WTC11 (cell line): ENCODE measurements at regions not wholly inside any gene's neighbourhood (a gene's known extent, or its start where the extent isn't known, plus 50 kb on each side); places are given as distances from the start of the nearest gene placed in this dataset.

Experiments used
- ATAC-seq: fragments of 200-7000 bp; cut with Tn5 transposase; 2 replicates; pipeline ENCODE4 v1.10.0; 2021; ENCODE audit warnings: mild to moderate bottlenecking, moderate library complexity
- CTCF ChIA-PET: fragments of 300-600 bp; sonication (Branson Sonifier 250); formaldehyde crosslinking; loops from one replicate; lab custom pipeline; 2021; ENCODE audit warnings: antibody characterized with exemption; lab: Charles Lee
- POLR2A ChIA-PET: fragments of 350-600 bp; sonication (Branson Sonifier 250); formaldehyde crosslinking; loops from one replicate; lab custom pipeline; 2021; ENCODE audit warnings: antibody characterized with exemption; lab: Charles Lee
- DNase-seq: peaks from one replicate; pipeline ENCODE4 v3.0.0; 2021; ENCODE audit warnings: low spot score
- H3K27ac Mint-ChIP-seq: 2 replicates; pipeline ENCODE4 v1.8.0; 2021; ENCODE audit warnings: mixed read lengths
- H3K27me3 Mint-ChIP-seq: 2 replicates; pipeline ENCODE4 v1.8.0; 2021; ENCODE audit warnings: low read depth, mild to moderate bottlenecking, moderate library complexity, mixed read lengths
- H3K36me3 Mint-ChIP-seq: 2 replicates; pipeline ENCODE4 v1.8.0; 2021; ENCODE audit warnings: mixed read lengths
- H3K4me1 Mint-ChIP-seq: 2 replicates; pipeline ENCODE4 v1.8.0; 2022; ENCODE audit warnings: mixed read lengths
- H3K4me3 Mint-ChIP-seq: 2 replicates; pipeline ENCODE4 v1.8.0; 2021; ENCODE audit warnings: mild to moderate bottlenecking, moderate library complexity, mixed read lengths
- H3K9me3 Mint-ChIP-seq: 2 replicates; pipeline ENCODE4 v1.8.0; 2021; ENCODE audit warnings: mixed read lengths
- FOXP1 ChIP-seq: sonication (generic); formaldehyde crosslinking; IDR thresholded peaks from 2 replicates; pipeline ENCODE4 v1.8.0; 2022; ENCODE audit warnings: missing genetic modification reagents, mild to moderate bottlenecking, moderate library complexity, borderline replicate concordance
- JAZF1 ChIP-seq: fragments of 250-450 bp; sonication (Bioruptor Pico); IDR thresholded peaks from 2 replicates; pipeline ENCODE4 v1.9.0; 2021; ENCODE audit warnings: moderate library complexity, mild to moderate bottlenecking, inconsistent platforms
- MAX ChIP-seq: sonication (generic); formaldehyde crosslinking; IDR thresholded peaks from 2 replicates; pipeline ENCODE4 v1.8.0; 2022; ENCODE audit warnings: mild to moderate bottlenecking, missing genetic modification reagents
- MYBL2 ChIP-seq: sonication (generic); formaldehyde crosslinking; IDR thresholded peaks from 2 replicates; pipeline ENCODE4 v1.8.1; 2023; ENCODE audit warnings: mild to moderate bottlenecking, moderate library complexity, missing genetic modification reagents
- NFYB ChIP-seq: sonication (generic); formaldehyde crosslinking; conservative IDR thresholded peaks from 2 replicates; pipeline ENCODE4 v1.8.0; 2022; ENCODE audit warnings: low read depth, missing genetic modification reagents
- NR2C2 ChIP-seq: sonication (generic); formaldehyde crosslinking; IDR thresholded peaks from 2 replicates; pipeline ENCODE4 v1.8.0; 2022; ENCODE audit warnings: mild to moderate bottlenecking, missing genetic modification reagents
- NR3C1 ChIP-seq: sonication (generic); formaldehyde crosslinking; conservative IDR thresholded peaks from 2 replicates; pipeline ENCODE4 v1.8.1; 2023; ENCODE audit warnings: low read depth, mild to moderate bottlenecking, missing genetic modification reagents
- TCF7 ChIP-seq: sonication (generic); formaldehyde crosslinking; IDR thresholded peaks from 2 replicates; pipeline ENCODE4 v1.8.0; 2022; ENCODE audit warnings: mild to moderate bottlenecking, low read depth, missing genetic modification reagents, moderate library complexity
- TP53 ChIP-seq: sonication (generic); formaldehyde crosslinking; IDR thresholded peaks from 2 replicates; pipeline ENCODE4 v1.8.1; 2023; ENCODE audit warnings: mild to moderate bottlenecking, missing genetic modification reagents
- USF2 ChIP-seq: sonication (generic); formaldehyde crosslinking; IDR thresholded peaks from 2 replicates; pipeline ENCODE4 v1.8.1; 2023; ENCODE audit warnings: mild to moderate bottlenecking, missing genetic modification reagents, moderate library complexity
- ZMAT4 ChIP-seq: fragments of 250-450 bp; sonication (Bioruptor Pico); IDR thresholded peaks from 2 replicates; pipeline ENCODE4 v1.9.0; 2021; ENCODE audit warnings: mild to moderate bottlenecking
- ZNF121 ChIP-seq: sonication (generic); formaldehyde crosslinking; IDR thresholded peaks from 2 replicates; pipeline ENCODE4 v1.8.0; 2023; ENCODE audit warnings: missing genetic modification reagents
- ZNF232 ChIP-seq: sonication (generic); formaldehyde crosslinking; IDR thresholded peaks from 2 replicates; pipeline ENCODE4 v1.8.0; 2022; ENCODE audit warnings: mild to moderate bottlenecking, missing genetic modification reagents
- ZNF263 ChIP-seq: sonication (generic); formaldehyde crosslinking; IDR thresholded peaks from 2 replicates; pipeline ENCODE4 v1.8.1; 2022; ENCODE audit warnings: low read depth, mild to moderate bottlenecking, moderate library complexity, missing genetic modification reagents
- ZNF416 ChIP-seq: fragments of 250-450 bp; sonication (Bioruptor Pico); IDR thresholded peaks from 2 replicates; pipeline ENCODE4 v1.9.0; 2021; ENCODE audit warnings: mild to moderate bottlenecking, inconsistent platforms
- TF ChIP-seq, protein P1 (sequence below): sonication (generic); formaldehyde crosslinking; IDR thresholded peaks from 2 replicates; pipeline ENCODE4 v1.8.1; 2023; ENCODE audit warnings: mild to moderate bottlenecking, missing genetic modification reagents
- TF ChIP-seq, protein P2 (sequence below): sonication (generic); formaldehyde crosslinking; IDR thresholded peaks from 2 replicates; pipeline ENCODE4 v1.8.1; 2023; ENCODE audit warnings: mild to moderate bottlenecking, missing genetic modification reagents, borderline replicate concordance
- TF ChIP-seq, protein P3 (sequence below): sonication (generic); formaldehyde crosslinking; IDR thresholded peaks from 2 replicates; pipeline ENCODE4 v1.8.1; 2022; ENCODE audit warnings: missing genetic modification reagents, borderline replicate concordance
- TF ChIP-seq, protein P4 (sequence below): fragments of 200-600 bp; IDR thresholded peaks from 2 replicates; pipeline ENCODE4 v1.8.0; 2022; ENCODE audit warnings: antibody characterized with exemption

GRCh38 chr6:19988555-19988954 lies 151.4 kb downstream of the ID4 start:
- no peak overlapping the region for H3K27ac Mint-ChIP-seq
- TF ChIP-seq ZNF121 (CRISPR knock-in tag) (no peak), ZNF232 (0 out of 2 replicates have a peak, but pooled peaks have one; percentile 65)
- TF ChIP-seq, all 79 proteins: peak for 1

GRCh38 chr6:19991176-19991575 lies 154.0 kb downstream of the ID4 start:
- CTCF ChIA-PET: no interaction called here
- Mint-ChIP-seq H3K4me3 (no peak overlapping the region), H3K36me3 (no peaks in the 10 kb centered on the region)
- TF ChIP-seq, protein P1, sequence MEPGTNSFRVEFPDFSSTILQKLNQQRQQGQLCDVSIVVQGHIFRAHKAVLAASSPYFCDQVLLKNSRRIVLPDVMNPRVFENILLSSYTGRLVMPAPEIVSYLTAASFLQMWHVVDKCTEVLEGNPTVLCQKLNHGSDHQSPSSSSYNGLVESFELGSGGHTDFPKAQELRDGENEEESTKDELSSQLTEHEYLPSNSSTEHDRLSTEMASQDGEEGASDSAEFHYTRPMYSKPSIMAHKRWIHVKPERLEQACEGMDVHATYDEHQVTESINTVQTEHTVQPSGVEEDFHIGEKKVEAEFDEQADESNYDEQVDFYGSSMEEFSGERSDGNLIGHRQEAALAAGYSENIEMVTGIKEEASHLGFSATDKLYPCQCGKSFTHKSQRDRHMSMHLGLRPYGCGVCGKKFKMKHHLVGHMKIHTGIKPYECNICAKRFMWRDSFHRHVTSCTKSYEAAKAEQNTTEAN (CRISPR knock-in tag): no peak
- no peak for TF ChIP-seq FOXP1
- no peak for TF ChIP-seq USF2 (CRISPR knock-in tag)
- TF ChIP-seq JAZF1 (CRISPR knock-in tag): no peak
- TF ChIP-seq, protein P2, sequence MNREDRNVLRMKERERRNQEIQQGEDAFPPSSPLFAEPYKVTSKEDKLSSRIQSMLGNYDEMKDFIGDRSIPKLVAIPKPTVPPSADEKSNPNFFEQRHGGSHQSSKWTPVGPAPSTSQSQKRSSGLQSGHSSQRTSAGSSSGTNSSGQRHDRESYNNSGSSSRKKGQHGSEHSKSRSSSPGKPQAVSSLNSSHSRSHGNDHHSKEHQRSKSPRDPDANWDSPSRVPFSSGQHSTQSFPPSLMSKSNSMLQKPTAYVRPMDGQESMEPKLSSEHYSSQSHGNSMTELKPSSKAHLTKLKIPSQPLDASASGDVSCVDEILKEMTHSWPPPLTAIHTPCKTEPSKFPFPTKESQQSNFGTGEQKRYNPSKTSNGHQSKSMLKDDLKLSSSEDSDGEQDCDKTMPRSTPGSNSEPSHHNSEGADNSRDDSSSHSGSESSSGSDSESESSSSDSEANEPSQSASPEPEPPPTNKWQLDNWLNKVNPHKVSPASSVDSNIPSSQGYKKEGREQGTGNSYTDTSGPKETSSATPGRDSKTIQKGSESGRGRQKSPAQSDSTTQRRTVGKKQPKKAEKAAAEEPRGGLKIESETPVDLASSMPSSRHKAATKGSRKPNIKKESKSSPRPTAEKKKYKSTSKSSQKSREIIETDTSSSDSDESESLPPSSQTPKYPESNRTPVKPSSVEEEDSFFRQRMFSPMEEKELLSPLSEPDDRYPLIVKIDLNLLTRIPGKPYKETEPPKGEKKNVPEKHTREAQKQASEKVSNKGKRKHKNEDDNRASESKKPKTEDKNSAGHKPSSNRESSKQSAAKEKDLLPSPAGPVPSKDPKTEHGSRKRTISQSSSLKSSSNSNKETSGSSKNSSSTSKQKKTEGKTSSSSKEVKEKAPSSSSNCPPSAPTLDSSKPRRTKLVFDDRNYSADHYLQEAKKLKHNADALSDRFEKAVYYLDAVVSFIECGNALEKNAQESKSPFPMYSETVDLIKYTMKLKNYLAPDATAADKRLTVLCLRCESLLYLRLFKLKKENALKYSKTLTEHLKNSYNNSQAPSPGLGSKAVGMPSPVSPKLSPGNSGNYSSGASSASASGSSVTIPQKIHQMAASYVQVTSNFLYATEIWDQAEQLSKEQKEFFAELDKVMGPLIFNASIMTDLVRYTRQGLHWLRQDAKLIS (CRISPR knock-in tag): no peak
- TF ChIP-seq ZMAT4 (CRISPR knock-in tag): no peak
- no peak for TF ChIP-seq ZNF416 (CRISPR knock-in tag)
- TF ChIP-seq NFYB: no peak
- TF ChIP-seq MAX (CRISPR knock-in tag): no peak
- TF ChIP-seq, protein P3, sequence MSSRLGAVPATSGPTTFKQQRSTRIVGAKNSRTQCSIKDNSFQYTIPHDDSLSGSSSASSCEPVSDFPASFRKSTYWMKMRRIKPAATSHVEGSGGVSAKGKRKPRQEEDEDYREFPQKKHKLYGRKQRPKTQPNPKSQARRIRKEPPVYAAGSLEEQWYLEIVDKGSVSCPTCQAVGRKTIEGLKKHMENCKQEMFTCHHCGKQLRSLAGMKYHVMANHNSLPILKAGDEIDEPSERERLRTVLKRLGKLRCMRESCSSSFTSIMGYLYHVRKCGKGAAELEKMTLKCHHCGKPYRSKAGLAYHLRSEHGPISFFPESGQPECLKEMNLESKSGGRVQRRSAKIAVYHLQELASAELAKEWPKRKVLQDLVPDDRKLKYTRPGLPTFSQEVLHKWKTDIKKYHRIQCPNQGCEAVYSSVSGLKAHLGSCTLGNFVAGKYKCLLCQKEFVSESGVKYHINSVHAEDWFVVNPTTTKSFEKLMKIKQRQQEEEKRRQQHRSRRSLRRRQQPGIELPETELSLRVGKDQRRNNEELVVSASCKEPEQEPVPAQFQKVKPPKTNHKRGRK: no peak
- no peak for TF ChIP-seq TCF7 (CRISPR knock-in tag)
- TF ChIP-seq NR2C2 (CRISPR knock-in tag): no peak
- TF ChIP-seq NR3C1: no peak
- no peak for TF ChIP-seq MYBL2 (CRISPR knock-in tag)
- TF ChIP-seq, protein P4, sequence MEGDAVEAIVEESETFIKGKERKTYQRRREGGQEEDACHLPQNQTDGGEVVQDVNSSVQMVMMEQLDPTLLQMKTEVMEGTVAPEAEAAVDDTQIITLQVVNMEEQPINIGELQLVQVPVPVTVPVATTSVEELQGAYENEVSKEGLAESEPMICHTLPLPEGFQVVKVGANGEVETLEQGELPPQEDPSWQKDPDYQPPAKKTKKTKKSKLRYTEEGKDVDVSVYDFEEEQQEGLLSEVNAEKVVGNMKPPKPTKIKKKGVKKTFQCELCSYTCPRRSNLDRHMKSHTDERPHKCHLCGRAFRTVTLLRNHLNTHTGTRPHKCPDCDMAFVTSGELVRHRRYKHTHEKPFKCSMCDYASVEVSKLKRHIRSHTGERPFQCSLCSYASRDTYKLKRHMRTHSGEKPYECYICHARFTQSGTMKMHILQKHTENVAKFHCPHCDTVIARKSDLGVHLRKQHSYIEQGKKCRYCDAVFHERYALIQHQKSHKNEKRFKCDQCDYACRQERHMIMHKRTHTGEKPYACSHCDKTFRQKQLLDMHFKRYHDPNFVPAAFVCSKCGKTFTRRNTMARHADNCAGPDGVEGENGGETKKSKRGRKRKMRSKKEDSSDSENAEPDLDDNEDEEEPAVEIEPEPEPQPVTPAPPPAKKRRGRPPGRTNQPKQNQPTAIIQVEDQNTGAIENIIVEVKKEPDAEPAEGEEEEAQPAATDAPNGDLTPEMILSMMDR: no peak
- TF ChIP-seq TP53 (CRISPR knock-in tag): no peak
- TF ChIP-seq ZNF263: no peak
- TF ChIP-seq, all 79 proteins: peak for 0
- POLR2A ChIA-PET: no interaction called here
- DNase-seq: no peak
- no peaks in the 10 kb centered on the region; the same call in 1 of the 2 replicates for H3K27me3 Mint-ChIP-seq
- ATAC-seq: no peak
- H3K9me3 Mint-ChIP-seq: no peaks in the 10 kb centered on the region
- H3K27ac Mint-ChIP-seq: no peak overlapping the region
- H3K4me1 Mint-ChIP-seq: peaks cover 12% of the 10 kb centered on the region

More at GRCh38 chr6:19988555-19988954, 151.4 kb downstream of the ID4 start:
- Mint-ChIP-seq H3K4me3 (no peak overlapping the region), H3K27me3 (no peaks in the 10 kb centered on the region; the same call in 1 of the 2 replicates), H3K9me3 (no peaks in the 10 kb centered on the region), H3K4me1 (peaks cover 5% of the 10 kb centered on the region), H3K36me3 (no peaks in the 10 kb centered on the region)
- CTCF ChIA-PET: no interaction called here
- ATAC-seq: peak; percentile 52; the same call in 1 of the 2 replicates
- POLR2A ChIA-PET: no interaction called here
- DNase-seq: no peak
